ENCODE measurements at regions not wholly inside any gene's neighbourhood (a gene's known extent, or its start where the extent isn't known, plus 50 kb on each side); places are given as distances from the start of the nearest gene placed in this dataset.

DNA sequence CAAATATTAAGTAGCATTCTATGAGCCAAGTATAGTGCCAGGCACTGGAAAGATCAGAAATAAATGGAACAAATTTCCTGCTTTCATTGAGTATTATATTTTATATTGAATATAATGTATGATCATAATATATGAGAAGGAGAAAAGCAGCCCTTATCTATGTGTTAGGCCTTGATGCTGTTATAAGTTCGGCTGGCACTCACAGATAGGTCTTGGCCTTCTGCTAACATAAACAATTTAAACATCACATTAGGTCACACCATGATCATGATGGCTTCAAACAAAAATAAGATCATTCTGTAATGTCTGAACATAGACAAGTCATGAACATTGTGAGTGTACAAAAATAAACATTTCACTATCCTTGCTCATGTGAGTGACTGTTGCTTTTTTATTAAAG, 584.0 kb upstream of the ZNF385D start:
- no peak overlapping the region for H2BK120ac ChIP-seq (replicated peaks; ENCODE audit: low read depth, low read length)
- no peak overlapping the region for H3K9ac ChIP-seq (replicated peaks in 1 of 4; ENCODE audit: extremely low read depth in 1 of 4, low read depth in 3 of 4, low read length in 3 of 4)
- DNase-seq (ENCODE audit: low read depth in 1 of 2, low spot score in 2 of 2) (no peak), FAIRE-seq (no peak)
- H3K27me3 ChIP-seq (replicated peaks in 1 of 4; ENCODE audit: control insufficient read depth in 3 of 4, extremely low read depth in 1 of 4, insufficient read depth in 3 of 4, low read length in 3 of 4), result no peaks in the 10 kb centered on the region
- H3K14ac ChIP-seq (ENCODE audit: insufficient read length), result no peak overlapping the region
- H3K18ac ChIP-seq (ENCODE audit: extremely low read depth, low read length), result no peak overlapping the region
- no peaks in the 10 kb centered on the region for H3K4me1 ChIP-seq (replicated peaks in 1 of 4; ENCODE audit: control insufficient read depth in 3 of 4, insufficient read depth in 4 of 4, low read length in 3 of 4)
- H2BK15ac ChIP-seq (ENCODE audit: low read length), result no peak overlapping the region
- H3K27ac ChIP-seq (ENCODE audit: low read depth, low read length), result no peak overlapping the region
- H3K9me3 ChIP-seq (ENCODE audit: insufficient read depth in 2 of 2, low read depth in 1 of 2, low read length in 1 of 2), result no peaks in the 10 kb centered on the region
- no peak overlapping the region for H3K56ac ChIP-seq (replicated peaks; ENCODE audit: insufficient read length, low read depth, low read length)
- H2BK5ac ChIP-seq (ENCODE audit: low read depth, low read length), result no peak overlapping the region
- H3K79me2 ChIP-seq (ENCODE audit: control insufficient read depth in 1 of 2, insufficient read depth in 2 of 2, low read length in 2 of 2), result no peaks in the 10 kb centered on the region
- 93% methylated on average over 1 of the region's 1 CpG; no CpG with 5 or more reads in 1 of the 2 experiments for whole genome bisulfite sequencing, 2 experiments (ENCODE audit: extremely low coverage in 1 of 2, insufficient coverage in 1 of 2, insufficient read length in 1 of 2, insufficient replicate concordance in 2 of 2, low coverage in 1 of 2, low lambda C conversion rate in 2 of 2, missing lambda C conversion rate in 1 of 2)
- H4K5ac ChIP-seq (ENCODE audit: insufficient read length, low read depth, low read length), result no peak overlapping the region
- no peaks in the 10 kb centered on the region for H4K20me1 ChIP-seq (replicated peaks in 1 of 2; ENCODE audit: control insufficient read depth in 1 of 2, insufficient read depth in 2 of 2, low read length in 2 of 2)
- no peak overlapping the region for H2BK20ac ChIP-seq (ENCODE audit: low read length)
- CTCF ChIA-PET (ENCODE audit: partially characterized antibody), result no interaction called here
- no peak overlapping the region for H3K4ac ChIP-seq (replicated peaks; ENCODE audit: insufficient read length, low read depth, low read length)
- H2BK12ac ChIP-seq (ENCODE audit: low read depth, low read length), result no peak overlapping the region
- H2AFZ ChIP-seq (ENCODE audit: low read length), result no peak overlapping the region
- no peaks in the 10 kb centered on the region for H3K36me3 ChIP-seq (ENCODE audit: control insufficient read depth in 2 of 4, insufficient read depth in 4 of 4, low read length in 3 of 4)
- H4K91ac ChIP-seq (replicated peaks; ENCODE audit: insufficient read length, low read length), result no peak overlapping the region
- no peak overlapping the region for H2AK5ac ChIP-seq (ENCODE audit: low read depth, low read length)
- H3K4me2 ChIP-seq (ENCODE audit: insufficient read depth in 1 of 2, low read depth in 2 of 2, low read length in 2 of 2), result no peak overlapping the region
- H3K4me3 ChIP-seq (ENCODE audit: extremely low read depth in 1 of 4, insufficient read depth in 2 of 4, low read depth in 3 of 4, low read length in 4 of 4), result no peak overlapping the region
- H3K79me1 ChIP-seq (ENCODE audit: low read depth, low read length), result no peaks in the 10 kb centered on the region
- H3K23ac ChIP-seq (ENCODE audit: insufficient read length), result no peak overlapping the region
- POLR2A ChIA-PET (ENCODE audit: partially characterized antibody), result no interaction called here
- H4K8ac ChIP-seq (ENCODE audit: extremely low read depth, insufficient read depth, low read length), result no peak overlapping the region
- H3K23me2 ChIP-seq (ENCODE audit: low read depth, low read length), result no peaks in the 10 kb centered on the region
- TF ChIP-seq KDM4A (IDR thresholded peaks at IDR 0.05; ENCODE audit: low read depth, low read length, severe bottlenecking), result no peak
- TF ChIP-seq EP300 (IDR thresholded peaks at IDR 0.05; ENCODE audit: borderline replicate concordance in 1 of 2, low read depth in 2 of 2, low read length in 2 of 2), result no peak
- no peak for TF ChIP-seq CBX5 (IDR thresholded peaks at IDR 0.05; ENCODE audit: low read depth, low read length)
- no peak for TF ChIP-seq CTBP2 (IDR thresholded peaks at IDR 0.05; ENCODE audit: borderline replicate concordance, insufficient read depth, insufficient read length, low read length)
- no peak for TF ChIP-seq CTCF (IDR thresholded peaks at IDR 0.05; ENCODE audit: control extremely low read depth in 1 of 3, insufficient read depth in 1 of 3, low read depth in 1 of 3, low read length in 3 of 3)
- no peak for TF ChIP-seq KDM5A (IDR thresholded peaks at IDR 0.05; ENCODE audit: low read length)
- TF ChIP-seq HDAC6 (IDR thresholded peaks at IDR 0.05; ENCODE audit: low read depth, low read length), result no peak
- TF ChIP-seq SP2 (IDR thresholded peaks at IDR 0.05; ENCODE audit: low read length), result no peak
- no peak for TF ChIP-seq SIX5 (IDR thresholded peaks at IDR 0.05; ENCODE audit: low read depth, low read length)
- no peak for TF ChIP-seq SRF (IDR thresholded peaks at IDR 0.05; ENCODE audit: low read depth, low read length)
- TF ChIP-seq, protein P1, sequence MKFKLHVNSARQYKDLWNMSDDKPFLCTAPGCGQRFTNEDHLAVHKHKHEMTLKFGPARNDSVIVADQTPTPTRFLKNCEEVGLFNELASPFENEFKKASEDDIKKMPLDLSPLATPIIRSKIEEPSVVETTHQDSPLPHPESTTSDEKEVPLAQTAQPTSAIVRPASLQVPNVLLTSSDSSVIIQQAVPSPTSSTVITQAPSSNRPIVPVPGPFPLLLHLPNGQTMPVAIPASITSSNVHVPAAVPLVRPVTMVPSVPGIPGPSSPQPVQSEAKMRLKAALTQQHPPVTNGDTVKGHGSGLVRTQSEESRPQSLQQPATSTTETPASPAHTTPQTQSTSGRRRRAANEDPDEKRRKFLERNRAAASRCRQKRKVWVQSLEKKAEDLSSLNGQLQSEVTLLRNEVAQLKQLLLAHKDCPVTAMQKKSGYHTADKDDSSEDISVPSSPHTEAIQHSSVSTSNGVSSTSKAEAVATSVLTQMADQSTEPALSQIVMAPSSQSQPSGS (IDR thresholded peaks at IDR 0.05; ENCODE audit: low read length), result no peak

All from H1 (cell line).